ENCODE measurements at regions not wholly inside any gene's neighbourhood (a gene's known extent, or its start where the extent isn't known, plus 50 kb on each side); places are given as distances from the start of the nearest gene placed in this dataset.
"Not testable (repeated sequence)": the region's sequence is repeated elsewhere in the genome, so short reads cannot be mapped to it uniquely, and the experiment has no call there.

- no peak overlapping the region for H3K4me3 ChIP-seq (ENCODE audit: low read depth, low read length)
- DNase-seq (ENCODE audit: low read depth), result no peak
- no peak for TF ChIP-seq CTCF (IDR thresholded peaks at IDR 0.05; ENCODE audit: low read depth, low read length, missing control alignments)
These were observed 225.3 kb upstream of the EPHA7 start for GRCh38 chr6:93644611-93645010.

- no peak for TF ChIP-seq CTCF (IDR thresholded peaks at IDR 0.05; ENCODE audit: low read depth, low read length, missing control alignments)
- no peak overlapping the region for H3K4me3 ChIP-seq (ENCODE audit: low read depth, low read length)
- no peak for DNase-seq (ENCODE audit: low read depth)
These were observed 219.8 kb upstream of the EPHA7 start for GRCh38 chr6:93639126-93639525.

GRCh38 chr6:93636987-93637664, 217.8 kb upstream of the EPHA7 start:
- H3K4me3 ChIP-seq (ENCODE audit: low read depth, low read length); DNase-seq (ENCODE audit: low read depth): not testable (repeated sequence)

- no peak overlapping the region for H3K4me3 ChIP-seq (ENCODE audit: low read depth, low read length)
- DNase-seq (ENCODE audit: low read depth), result no peak
- no peak for TF ChIP-seq CTCF (IDR thresholded peaks at IDR 0.05; ENCODE audit: low read depth, low read length, missing control alignments)
These were observed 205.0 kb upstream of the EPHA7 start for GRCh38 chr6:93624408-93624807.

- no peak for DNase-seq (ENCODE audit: low read depth)
- H3K4me3 ChIP-seq (ENCODE audit: low read depth, low read length), result no peak overlapping the region
- no peak for TF ChIP-seq CTCF (IDR thresholded peaks at IDR 0.05; ENCODE audit: low read depth, low read length, missing control alignments)
These were observed 202.1 kb upstream of the EPHA7 start for GRCh38 chr6:93621442-93621841.

GRCh38 chr6:93604951-93605350, 185.6 kb upstream of the EPHA7 start:
- H3K4me3 ChIP-seq (ENCODE audit: low read depth, low read length), result no peak overlapping the region
- DNase-seq (ENCODE audit: low read depth), result no peak
- TF ChIP-seq CTCF (IDR thresholded peaks at IDR 0.05; ENCODE audit: low read depth, low read length, missing control alignments), result no peak

- TF ChIP-seq CTCF (IDR thresholded peaks at IDR 0.05; ENCODE audit: low read depth, low read length, missing control alignments), result no peak
- H3K4me3 ChIP-seq (ENCODE audit: low read depth, low read length), result no peak overlapping the region
- DNase-seq (ENCODE audit: low read depth), result no peak
These were observed 173.1 kb upstream of the EPHA7 start for GRCh38 chr6:93592417-93592816.

Data from GM12864 (cell line).